Cardiac septum (tissue), 1 donor: ENCODE measurements at regions not wholly inside any gene's neighbourhood (a gene's known extent, or its start where the extent isn't known, plus 50 kb on each side); places are given as distances from the start of the nearest gene placed in this dataset.
"Not testable (repeated sequence)": the region's sequence is repeated elsewhere in the genome, so short reads cannot be mapped to it uniquely, and the experiment has no call there.

Experiments used
- DNase-seq: peaks from one replicate; pipeline ENCODE4 v3.0.0-alpha.2; 2020; ENCODE audit warnings: low spot score
- intact Hi-C: fragments of 100-400 bp; cut with DNase I; formaldehyde crosslinking; loops from one replicate; pipeline ENCODE4 v1.14.0; 2022
- donor health status: DM: no; HTN: no; CAD: no.

DNA sequence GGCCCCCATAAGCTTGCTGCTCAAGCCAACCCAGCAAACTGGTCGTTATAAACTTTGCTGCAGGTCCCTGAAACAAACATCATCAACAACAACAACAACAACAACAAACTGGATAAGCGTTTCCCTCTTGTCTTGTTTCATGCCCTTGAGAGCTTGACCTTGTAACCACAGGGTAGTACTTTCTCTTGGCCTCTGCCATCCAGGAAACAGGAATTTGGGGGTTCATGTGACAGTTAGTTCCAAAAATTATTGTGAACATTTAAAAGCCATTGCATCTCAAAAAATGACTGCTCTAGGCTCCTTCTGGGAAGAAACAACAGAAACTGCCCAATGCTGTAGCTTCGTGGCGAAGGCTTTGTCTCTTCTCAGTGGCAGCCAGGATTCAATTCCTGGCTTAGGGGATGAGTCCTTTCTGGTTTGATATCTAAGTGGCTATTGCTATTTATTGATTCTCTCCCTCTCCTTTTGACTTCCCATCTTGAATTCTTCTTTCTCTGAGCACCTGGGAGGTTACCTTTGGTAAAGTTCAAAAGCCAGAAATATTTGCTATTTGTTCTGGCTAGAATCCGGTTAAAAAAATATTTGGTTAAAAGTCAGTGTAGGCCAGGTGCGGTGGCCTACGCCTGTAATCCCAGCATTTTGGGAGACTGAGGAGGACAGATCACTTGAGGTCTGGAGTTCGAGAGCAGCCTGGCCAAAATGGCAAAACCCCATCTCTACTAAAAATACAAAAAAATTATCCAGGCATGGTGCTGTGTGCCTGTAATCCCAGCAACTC, 52.0 kb upstream of the CPM start:
- intact Hi-C loops = no loop called here
- no peak for DNase-seq

GRCh38 chr12:68997526-68997925, 64.6 kb upstream of the CPM start:
- DNase-seq, intact Hi-C loops: not testable (repeated sequence)

DNA sequence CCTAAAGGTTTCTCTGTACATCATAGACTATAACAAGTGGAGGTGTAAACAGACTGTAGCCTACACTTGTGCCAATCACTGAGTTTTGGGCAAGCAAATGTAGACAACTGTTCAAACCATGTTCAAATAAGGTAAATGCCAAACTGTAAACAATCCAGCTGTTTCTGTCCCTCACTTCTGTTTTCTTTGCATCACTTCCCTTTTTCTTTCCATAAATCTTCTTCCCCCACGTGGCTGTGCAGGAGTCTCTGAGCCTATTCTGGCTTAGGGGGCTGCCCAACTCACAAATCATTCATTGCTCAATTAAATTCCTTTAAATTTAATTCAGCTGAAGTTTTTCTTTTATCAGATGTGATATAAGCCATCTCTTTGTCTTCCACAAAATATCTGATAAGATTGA, 65.1 kb upstream of the CPM start:
- DNase-seq = no peak
- intact Hi-C loops = no loop called here

DNA sequence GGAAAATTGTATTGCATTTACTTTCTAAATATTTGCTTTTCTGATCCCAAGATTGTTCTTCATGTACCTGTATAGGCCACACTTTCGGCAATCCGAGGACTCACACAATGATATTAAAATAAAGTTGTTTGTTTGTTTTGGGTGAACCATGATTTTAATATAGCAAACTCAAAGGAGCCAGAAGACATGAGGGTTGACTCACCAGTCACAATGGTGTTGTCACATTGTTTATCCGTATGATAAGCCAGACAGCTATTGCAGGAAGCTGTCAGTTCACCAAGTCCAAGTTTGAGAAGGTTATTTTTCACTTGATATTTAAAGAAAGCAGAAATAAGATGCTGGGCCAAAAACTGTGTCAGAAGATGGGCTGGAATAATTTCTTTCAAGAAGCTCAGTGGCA, 67.1 kb upstream of the CPM start:
- intact Hi-C loops = no loop called here
- no peak for DNase-seq

GRCh38 chr12:69000540-69001243, 67.7 kb upstream of the CPM start:
- intact Hi-C loops = no loop called here
- no peak for DNase-seq

- intact Hi-C loops = no loop called here
- DNase-seq = no peak
These were observed 68.3 kb upstream of the CPM start for GRCh38 chr12:69001251-69001650.

GRCh38 chr12:69002969-69003368, 70.0 kb upstream of the CPM start:
- DNase-seq = no peak
- intact Hi-C loops = no loop called here

- intact Hi-C loops = no loop called here
- no peak for DNase-seq
These were observed 71.0 kb upstream of the CPM start for GRCh38 chr12:69003991-69004390.

- no peak for DNase-seq
- intact Hi-C loops = no loop called here
These were observed 74.3 kb upstream of the CPM start for GRCh38 chr12:69007101-69007854.

- no peak for DNase-seq
- intact Hi-C loops = no loop called here
These were observed 74.9 kb upstream of the CPM start for GRCh38 chr12:69007855-69008351.

DNA sequence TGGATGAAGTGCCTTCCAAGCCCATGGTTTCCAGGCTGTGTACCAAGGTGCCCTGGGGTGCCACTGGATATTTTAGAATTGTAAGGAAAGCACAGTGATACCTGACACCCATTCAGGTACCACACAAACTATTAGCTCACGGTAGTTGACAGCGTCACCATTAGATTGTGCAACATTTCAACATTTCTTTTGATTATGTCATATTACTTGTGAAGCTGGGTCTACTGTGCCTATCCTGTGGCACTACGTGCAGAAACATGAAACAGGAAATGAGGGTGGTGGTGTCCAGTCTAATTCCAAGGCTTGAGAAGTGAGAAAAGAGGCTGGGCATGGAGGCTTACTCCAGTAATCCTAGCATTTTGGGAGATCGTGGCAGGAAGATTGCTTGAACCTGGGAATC, 75.5 kb upstream of the CPM start:
- DNase-seq = no peak
- intact Hi-C loops = no loop called here

GRCh38 chr12:69014047-69014446, 81.1 kb upstream of the CPM start:
- no peak for DNase-seq
- intact Hi-C loops = no loop called here

GRCh38 chr12:69015017-69015416, 82.0 kb upstream of the CPM start:
- no peak for DNase-seq
- intact Hi-C loops = no loop called here

- no peak for DNase-seq
- intact Hi-C loops = no loop called here
These were observed 82.9 kb upstream of the CPM start for GRCh38 chr12:69015831-69016230.

DNA sequence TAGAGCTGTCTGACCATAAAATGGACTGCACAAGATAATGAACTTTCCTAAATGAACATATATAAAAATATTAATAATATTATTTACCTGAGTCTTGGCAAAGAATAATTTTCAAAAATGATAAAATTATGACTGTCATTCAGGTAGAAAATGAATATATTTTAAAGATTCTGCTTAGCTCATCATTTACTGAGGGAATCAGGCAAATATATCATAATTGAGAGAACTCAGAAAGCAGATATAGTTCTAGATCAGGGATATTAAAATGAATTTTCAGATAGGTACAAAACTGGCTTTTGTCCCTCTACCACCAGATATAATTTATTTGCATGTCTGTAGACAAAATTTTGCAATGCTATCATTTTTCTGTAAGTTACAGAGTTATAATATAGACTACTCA, 86.1 kb upstream of the CPM start:
- intact Hi-C loops = no loop called here
- DNase-seq = no peak

DNA sequence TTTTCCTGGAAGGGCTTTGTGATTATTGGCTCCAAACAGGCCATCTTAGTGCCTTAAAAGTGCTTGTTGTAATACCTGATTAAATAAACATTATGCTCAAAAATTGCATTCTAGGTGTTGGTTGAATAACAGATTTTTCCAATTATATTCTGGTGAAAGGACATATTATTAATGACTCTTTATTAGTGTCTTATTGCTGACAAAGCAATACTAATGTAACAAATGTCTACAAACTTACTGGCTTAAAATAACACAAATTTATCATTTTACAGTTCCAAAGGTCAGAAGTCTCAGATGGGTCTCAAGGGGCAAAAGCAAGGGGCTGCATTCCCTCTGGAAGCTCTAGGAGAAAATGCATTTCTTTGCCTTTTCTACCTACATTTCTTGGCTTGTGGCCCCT, 86.9 kb upstream of the CPM start:
- DNase-seq = no peak
- intact Hi-C loops = no loop called here

- intact Hi-C loops = no loop called here
- DNase-seq = no peak
These were observed 89.7 kb upstream of the CPM start for GRCh38 chr12:69022674-69023073.

GRCh38 chr12:69023840-69024239, 90.9 kb upstream of the CPM start:
- no peak for DNase-seq
- intact Hi-C loops = no loop called here

- DNase-seq = no peak
- intact Hi-C loops = no loop called here
These were observed 91.4 kb upstream of the CPM start for GRCh38 chr12:69024413-69024812.

- intact Hi-C loops = no loop called here
- no peak for DNase-seq
These were observed 91.9 kb upstream of the CPM start for GRCh38 chr12:69024907-69025306.

DNA sequence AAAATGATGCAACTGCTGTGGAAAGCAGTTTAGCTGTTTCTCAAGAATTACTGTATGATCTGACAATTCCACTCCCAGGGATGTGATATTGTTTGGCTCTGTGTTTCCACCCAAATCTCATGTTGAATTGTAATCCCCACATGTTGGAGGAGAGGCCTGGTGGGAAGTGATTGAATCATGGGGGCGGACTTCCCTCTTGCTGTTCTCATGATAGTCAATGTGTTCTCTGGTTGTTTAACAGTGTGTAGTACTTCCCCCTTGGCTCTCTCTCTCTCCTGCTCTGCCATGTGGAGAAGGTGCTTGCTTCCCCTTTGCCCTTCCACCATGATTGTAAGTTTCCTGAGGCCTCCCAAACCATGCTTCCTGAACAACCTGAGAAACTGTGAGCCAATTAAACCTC, 93.4 kb upstream of the CPM start:
- intact Hi-C loops = no loop called here
- DNase-seq = no peak
